ENCODE measurements at regions not wholly inside any gene's neighbourhood (a gene's known extent, or its start where the extent isn't known, plus 50 kb on each side); places are given as distances from the start of the nearest gene placed in this dataset.

DNA sequence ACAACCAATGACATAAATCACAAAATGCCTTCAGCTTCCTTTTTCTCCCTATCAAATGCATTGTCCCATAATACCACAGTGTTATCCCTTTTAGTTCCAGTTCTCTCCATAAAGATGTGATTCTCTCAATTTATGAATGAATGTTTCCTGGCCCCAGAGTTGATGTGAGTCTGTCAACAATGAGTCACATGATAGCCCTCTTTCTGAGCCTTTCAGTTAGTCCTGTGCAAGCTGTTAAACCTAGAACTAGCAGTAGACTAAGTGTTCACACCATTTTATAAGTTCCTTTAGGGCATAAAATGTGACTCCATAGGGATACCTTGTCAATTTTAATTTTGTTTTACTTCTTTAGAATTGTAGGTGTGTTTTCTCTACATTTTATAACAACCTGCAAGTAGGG lies 129.5 kb downstream of the PABPC4L start:
- POLR2A ChIA-PET = no interaction called here
- Histone ChIP-seq H3K4me1 (ENCODE audit: control insufficient read depth, insufficient read depth, low read length) (no peaks in the 10 kb centered on the region), H3K9me3 (ENCODE audit: control insufficient read depth, insufficient read depth, low read depth, low read length) (no peaks in the 10 kb centered on the region), H3K27me3 (ENCODE audit: control insufficient read depth, insufficient read depth, low read length) (no peaks in the 10 kb centered on the region), H3K27ac (ENCODE audit: low read length) (no peak overlapping the region), H3K4me3 (ENCODE audit: low read depth in 2 of 2, low read length in 2 of 2) (no peak overlapping the region), H3K36me3 (ENCODE audit: control insufficient read depth, insufficient read depth, low read length) (no peaks in the 10 kb centered on the region)
- CTCF ChIA-PET = no interaction called here
- DNase-seq (ENCODE audit: low read depth, low spot score) (no peak), ATAC-seq (no peak)
- in situ Hi-C loops (cut with HindIII; ENCODE audit: low pct_unique_long_range_greater_than_20kb, low sequenced_read_pairs) = no loop called here
- TF ChIP-seq CTCF (IDR thresholded peaks at IDR 0.05) (no peak), TCF7L2 (IDR thresholded peaks at IDR 0.05; ENCODE audit: low read depth, low read length) (no peak), POLR2AphosphoS5 (IDR thresholded peaks at IDR 0.05; ENCODE audit: low read depth, low read length) (no peak), SIN3A (IDR thresholded peaks at IDR 0.05; ENCODE audit: borderline replicate concordance, insufficient read depth, low read depth, low read length) (no peak), REST (IDR thresholded peaks at IDR 0.05; ENCODE audit: insufficient read depth in 1 of 2, low read depth in 2 of 2, low read length in 1 of 2) (no peak)
- intact Hi-C loops (cut with micrococcal nuclease; ENCODE audit: unreplicated experiment) = no loop called here
- BruUV-seq (replicated peaks) = no TSS peak

GRCh38 chr4:134070174-134070573 lies 131.4 kb downstream of the PABPC4L start:
- Histone ChIP-seq H3K27me3 (ENCODE audit: control insufficient read depth, insufficient read depth, low read length) (no peaks in the 10 kb centered on the region), H3K9me3 (ENCODE audit: control insufficient read depth, insufficient read depth, low read depth, low read length) (no peaks in the 10 kb centered on the region), H3K36me3 (ENCODE audit: control insufficient read depth, insufficient read depth, low read length) (no peaks in the 10 kb centered on the region), H3K4me3 (ENCODE audit: low read depth in 2 of 2, low read length in 2 of 2) (no peak overlapping the region), H3K4me1 (ENCODE audit: control insufficient read depth, insufficient read depth, low read length) (no peaks in the 10 kb centered on the region), H3K27ac (ENCODE audit: low read length) (no peak overlapping the region)
- no peak for ATAC-seq
- no peak for DNase-seq (ENCODE audit: low read depth, low spot score)
- TF ChIP-seq CTCF (IDR thresholded peaks at IDR 0.05) = no peak
- TF ChIP-seq POLR2AphosphoS5 (IDR thresholded peaks at IDR 0.05; ENCODE audit: low read depth, low read length) = no peak
- TF ChIP-seq TCF7L2 (IDR thresholded peaks at IDR 0.05; ENCODE audit: low read depth, low read length) = no peak
- TF ChIP-seq REST (IDR thresholded peaks at IDR 0.05; ENCODE audit: insufficient read depth in 1 of 2, low read depth in 2 of 2, low read length in 1 of 2) = no peak
- TF ChIP-seq SIN3A (IDR thresholded peaks at IDR 0.05; ENCODE audit: borderline replicate concordance, insufficient read depth, low read depth, low read length) = no peak
- intact Hi-C loops (cut with micrococcal nuclease; ENCODE audit: unreplicated experiment) = no loop called here
- in situ Hi-C loops (cut with HindIII; ENCODE audit: low pct_unique_long_range_greater_than_20kb, low sequenced_read_pairs) = no loop called here
- ChIA-PET POLR2A (no interaction called here), CTCF (no interaction called here)
- BruUV-seq (replicated peaks) = no TSS peak

Measured in Panc1 (cell line).